Gastrocnemius medialis (tissue), 4 donors: ENCODE measurements at regions not wholly inside any gene's neighbourhood (a gene's known extent, or its start where the extent isn't known, plus 50 kb on each side); places are given as distances from the start of the nearest gene placed in this dataset.

Experiments
- ATAC-seq, 2 donors: fragments of 150-250 bp; one replicate each; pipeline ENCODE4 v1.9.1; 2016
- DNase-seq, 2 donors: peaks; one replicate each; pipeline ENCODE4 v3.0.0-alpha.2; 2019
- H3K27ac ChIP-seq, 4 donors: fragments of 200-600 bp; sonication (generic); 1 replicate in 1 of 4; 2 replicates in 3 of 4; pipeline ENCODE4 v1.5.1; 2016 to 2018; ENCODE audit warnings: mild to moderate bottlenecking in 2 of 4, moderate library complexity in 1 of 4
- H3K27me3 ChIP-seq, 3 donors: fragments of 200-600 bp; sonication (generic) in 2 of 3; 1 replicate in 1 of 3; 2 replicates in 2 of 3; pipeline versions ENCODE4 v1.5.1 to v1.6.0; 2016 to 2019; ENCODE audit warnings: mild to moderate bottlenecking in 1 of 3, moderate library complexity in 1 of 3
- H3K36me3 ChIP-seq, 2 donors: fragments of 200-600 bp; sonication (generic) in 1 of 2; one replicate each; pipeline ENCODE4 v1.5.1; 2017 to 2018
- H3K4me1 ChIP-seq, 2 donors: fragments of 200-600 bp; sonication (generic) in 1 of 2; one replicate each; pipeline ENCODE4 v1.5.1; 2016 to 2017; ENCODE audit warnings: mild to moderate bottlenecking in 2 of 2
- H3K4me3 ChIP-seq, 4 donors: fragments of 200-600 bp; sonication (generic) in 3 of 4; 1 replicate in 1 of 4; 2 replicates in 3 of 4; pipeline ENCODE4 v1.5.1; 2016 to 2019; ENCODE audit warnings: mild to moderate bottlenecking in 2 of 4
- H3K9me3 ChIP-seq, 3 donors: fragments of 200-600 bp; sonication (generic) in 2 of 3; 1 replicate in 1 of 3; 2 replicates in 2 of 3; pipeline ENCODE4 v1.5.1; 2016 to 2019
- CTCF ChIP-seq, 5 experiments: fragments of 450-650 bp in 3 of 5; fragments of 200-600 bp in 2 of 5; sonication (generic) in 2 of 5; IDR thresholded peaks in 4 of 5; conservative IDR thresholded peaks in 1 of 5; 1 replicate in 4 of 5; 2 replicates in 1 of 5; pipeline ENCODE4 v1.5.1; 2016 to 2019; ENCODE audit warnings: antibody characterized with exemption in 5 of 5, mild to moderate bottlenecking in 3 of 5, moderate library complexity in 3 of 5
- POLR2A ChIP-seq, 2 donors: fragments of 450-650 bp; IDR thresholded peaks; one replicate each; pipeline ENCODE4 v1.6.1; 2017; ENCODE audit warnings: antibody characterized with exemption in 2 of 2, mild to moderate bottlenecking in 2 of 2, moderate library complexity in 2 of 2
- in situ Hi-C, 4 donors: fragments of 200-750 bp; cut with MboI; loops; one replicate each; pipeline versions ENCODE4 v1.15.0 to v1.8.0; 2017; ENCODE audit warnings: low sequenced_read_pairs in 4 of 4
- intact Hi-C: fragments of 100-400 bp; cut with DNase I; formaldehyde crosslinking; loops from one replicate; pipeline ENCODE4 v1.15.1; 2023; ENCODE audit warnings: low total_unique reads

DNA sequence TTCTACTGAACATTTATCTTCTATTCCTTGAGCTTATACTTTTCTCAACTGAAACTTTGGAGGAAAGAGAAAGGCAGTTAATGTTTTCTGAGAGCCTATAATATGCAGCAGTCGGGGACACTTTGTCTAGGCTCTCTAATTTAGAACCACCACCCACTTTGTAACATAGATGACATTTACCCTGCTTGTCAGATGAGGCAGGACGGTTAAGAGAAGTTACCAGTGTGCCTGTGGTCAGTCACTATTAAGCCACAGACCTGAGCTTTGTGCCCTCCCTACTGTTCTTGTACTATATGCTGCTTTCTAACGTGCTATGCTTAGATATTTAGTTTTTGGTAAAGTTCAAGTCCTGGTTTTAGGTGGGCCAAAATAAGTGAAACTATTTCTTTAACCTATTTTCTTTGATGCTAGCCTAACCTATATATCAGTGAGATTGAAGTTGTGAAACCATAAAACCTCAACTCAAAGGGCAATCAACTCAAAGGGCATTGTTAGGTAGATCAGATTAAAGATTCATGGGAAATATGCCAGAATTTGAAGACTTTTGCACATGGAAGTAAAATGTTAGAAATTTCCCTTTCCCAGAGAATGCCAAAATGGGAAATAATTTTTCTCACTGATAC lies 156.5 kb upstream of the AGR3 start:
- peaks cover 0 to 16% of the 10 kb centered on the region in 2 donors for H3K4me1 ChIP-seq
- H3K27ac ChIP-seq, result no peak overlapping the region
- H3K36me3 ChIP-seq, result no peaks in the 10 kb centered on the region
- in situ Hi-C loops (no loop called here), intact Hi-C loops (no loop called here)
- TF ChIP-seq CTCF (IDR thresholded peaks at IDR 0.05 in 4 of 5, conservative IDR thresholded peaks at IDR 0.05 in 1 of 5) (no peak), POLR2A (IDR thresholded peaks at IDR 0.05) (no peak)
- no peak for ATAC-seq
- H3K4me3 ChIP-seq, result no peak overlapping the region
- H3K27me3 ChIP-seq, result no peaks in the 10 kb centered on the region
- no peaks in the 10 kb centered on the region for H3K9me3 ChIP-seq
- no peak for DNase-seq

GRCh38 chr7:17038783-17039170 lies 157.0 kb upstream of the AGR3 start:
- no peak overlapping the region for H3K27ac ChIP-seq
- H3K4me1 ChIP-seq, result peaks cover 0 to 16% of the 10 kb centered on the region in 2 donors
- no peaks in the 10 kb centered on the region for H3K9me3 ChIP-seq
- ATAC-seq (no peak), DNase-seq (no peak)
- intact Hi-C loops (no loop called here), in situ Hi-C loops (no loop called here)
- H3K36me3 ChIP-seq, result no peaks in the 10 kb centered on the region
- H3K27me3 ChIP-seq, result no peaks in the 10 kb centered on the region
- H3K4me3 ChIP-seq, result no peak overlapping the region
- no peak for TF ChIP-seq POLR2A (IDR thresholded peaks at IDR 0.05)
- no peak for TF ChIP-seq CTCF (IDR thresholded peaks at IDR 0.05 in 4 of 5, conservative IDR thresholded peaks at IDR 0.05 in 1 of 5)

DNA sequence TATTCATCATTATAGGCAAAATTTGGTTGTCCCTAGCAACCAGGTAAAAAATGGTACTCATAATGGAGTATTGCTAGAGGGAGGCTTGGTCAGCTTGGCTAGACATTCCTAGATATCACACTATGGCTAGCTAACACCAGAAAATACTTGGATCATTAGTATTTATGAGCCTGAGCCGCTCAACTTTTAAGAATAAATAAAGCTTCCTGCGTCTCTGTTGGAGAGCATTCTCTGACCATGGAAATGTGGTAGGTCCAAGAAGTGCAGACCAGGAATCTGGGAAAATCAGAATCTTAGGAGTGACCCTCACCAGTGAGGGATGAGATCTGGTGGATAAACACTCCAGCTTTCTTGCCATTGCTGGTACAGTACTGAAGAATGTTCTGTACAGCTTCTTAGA lies 157.6 kb upstream of the AGR3 start:
- Histone ChIP-seq H3K4me3 (no peak overlapping the region), H3K9me3 (no peaks in the 10 kb centered on the region), H3K36me3 (no peaks in the 10 kb centered on the region), H3K27ac (no peak overlapping the region), H3K4me1 (peaks cover 0 to 16% of the 10 kb centered on the region in 2 donors), H3K27me3 (no peaks in the 10 kb centered on the region)
- no peak for DNase-seq
- intact Hi-C loops (no loop called here), in situ Hi-C loops (no loop called here)
- TF ChIP-seq POLR2A (IDR thresholded peaks at IDR 0.05) (no peak), CTCF (IDR thresholded peaks at IDR 0.05 in 4 of 5, conservative IDR thresholded peaks at IDR 0.05 in 1 of 5) (no peak)
- no peak for ATAC-seq

GRCh38 chr7:17040716-17041115 lies 158.9 kb upstream of the AGR3 start:
- no peak overlapping the region for H3K27ac ChIP-seq
- H3K9me3 ChIP-seq, result no peaks in the 10 kb centered on the region
- ATAC-seq, result no peak
- H3K4me3 ChIP-seq, result no peak overlapping the region
- in situ Hi-C loops (no loop called here), intact Hi-C loops (no loop called here)
- no peak for DNase-seq
- H3K36me3 ChIP-seq, result no peaks in the 10 kb centered on the region
- TF ChIP-seq POLR2A (IDR thresholded peaks at IDR 0.05) (no peak), CTCF (IDR thresholded peaks at IDR 0.05 in 4 of 5, conservative IDR thresholded peaks at IDR 0.05 in 1 of 5) (no peak)
- no peaks in the 10 kb centered on the region for H3K27me3 ChIP-seq
- peaks cover 0 to 16% of the 10 kb centered on the region in 2 donors for H3K4me1 ChIP-seq

- no peaks in the 10 kb centered on the region for H3K27me3 ChIP-seq
- in situ Hi-C loops, result no loop called here
- H3K36me3 ChIP-seq, result no peaks in the 10 kb centered on the region
- peaks cover 0 to 16% of the 10 kb centered on the region in 2 donors for H3K4me1 ChIP-seq
- no peak for ATAC-seq
- no peak for TF ChIP-seq CTCF (IDR thresholded peaks at IDR 0.05 in 4 of 5, conservative IDR thresholded peaks at IDR 0.05 in 1 of 5)
- TF ChIP-seq POLR2A (IDR thresholded peaks at IDR 0.05), result no peak
- DNase-seq, result no peak
- intact Hi-C loops, result no loop called here
- no peaks in the 10 kb centered on the region for H3K9me3 ChIP-seq
- no peak overlapping the region for H3K27ac ChIP-seq
- no peak overlapping the region for H3K4me3 ChIP-seq
These were observed 159.5 kb upstream of the AGR3 start for GRCh38 chr7:17041324-17041723.
